Hepatocyte (in vitro differentiated cells): ENCODE measurements at regions not wholly inside any gene's neighbourhood (a gene's known extent, or its start where the extent isn't known, plus 50 kb on each side); places are given as distances from the start of the nearest gene placed in this dataset.

Experiments
- EZH2 ChIP-seq: fragments of 200-600 bp; sonication (generic); IDR thresholded peaks from 2 replicates; pipeline ENCODE4 v1.6.1; 2016; ENCODE audit warnings: antibody characterized with exemption, mild to moderate bottlenecking, borderline replicate concordance
- TF ChIP-seq, protein P1 (sequence below): fragments of 200-600 bp; sonication (generic); IDR thresholded peaks from 2 replicates; pipeline ENCODE4 v1.5.1; 2016; ENCODE audit warnings: antibody characterized with exemption, mild to moderate bottlenecking; ENCODE audit not compliant: poor library complexity

- TF ChIP-seq, protein P1, sequence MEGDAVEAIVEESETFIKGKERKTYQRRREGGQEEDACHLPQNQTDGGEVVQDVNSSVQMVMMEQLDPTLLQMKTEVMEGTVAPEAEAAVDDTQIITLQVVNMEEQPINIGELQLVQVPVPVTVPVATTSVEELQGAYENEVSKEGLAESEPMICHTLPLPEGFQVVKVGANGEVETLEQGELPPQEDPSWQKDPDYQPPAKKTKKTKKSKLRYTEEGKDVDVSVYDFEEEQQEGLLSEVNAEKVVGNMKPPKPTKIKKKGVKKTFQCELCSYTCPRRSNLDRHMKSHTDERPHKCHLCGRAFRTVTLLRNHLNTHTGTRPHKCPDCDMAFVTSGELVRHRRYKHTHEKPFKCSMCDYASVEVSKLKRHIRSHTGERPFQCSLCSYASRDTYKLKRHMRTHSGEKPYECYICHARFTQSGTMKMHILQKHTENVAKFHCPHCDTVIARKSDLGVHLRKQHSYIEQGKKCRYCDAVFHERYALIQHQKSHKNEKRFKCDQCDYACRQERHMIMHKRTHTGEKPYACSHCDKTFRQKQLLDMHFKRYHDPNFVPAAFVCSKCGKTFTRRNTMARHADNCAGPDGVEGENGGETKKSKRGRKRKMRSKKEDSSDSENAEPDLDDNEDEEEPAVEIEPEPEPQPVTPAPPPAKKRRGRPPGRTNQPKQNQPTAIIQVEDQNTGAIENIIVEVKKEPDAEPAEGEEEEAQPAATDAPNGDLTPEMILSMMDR, result no peak
- TF ChIP-seq EZH2, result no peak
Measured at GRCh38 chrX:77277911-77278310, 169.3 kb upstream of the FGF16 start.
